IMR-90 (cell line): ENCODE measurements at regions not wholly inside any gene's neighbourhood (a gene's known extent, or its start where the extent isn't known, plus 50 kb on each side); places are given as distances from the start of the nearest gene placed in this dataset.

Source experiments
- ATAC-seq: fragments of 200-7000 bp; cut with Tn5 transposase; 2 replicates; pipeline ENCODE4 v1.9.1; 2020; ENCODE audit warnings: low read depth, mild to moderate bottlenecking, moderate library complexity
- BruUV-seq: library from RNA; stranded (reverse); fragments of 400-500 nt; replicated peaks from 2 replicates; lab custom pipeline; 2021; lab: Mats Ljungman, UMichigan
- CTCF ChIA-PET: fragments of 300-600 bp; formaldehyde crosslinking; extraction: SDS; loops from one replicate; lab custom pipeline; 2021; ENCODE audit warnings: antibody characterized with exemption; lab: Yijun Ruan, JAX
- POLR2A ChIA-PET: fragments of 300-600 bp; sonication (Branson Sonifier 250); formaldehyde crosslinking; loops from one replicate; lab custom pipeline; 2022; ENCODE audit warnings: antibody characterized with exemption; ENCODE audit not compliant: unreplicated experiment; lab: Charles Lee
- DNase-seq: peaks from one replicate; pipeline ENCODE4 v3.0.0; 2013
- H2AFZ ChIP-seq: replicated peaks from 2 replicates; pipeline ENCODE3; 2013; ENCODE audit warnings: low read length, mild to moderate bottlenecking; ENCODE audit not compliant: poor library complexity
- H2AK5ac ChIP-seq: 2 replicates; pipeline ENCODE4 v1.6.1; 2013; ENCODE audit warnings: low read depth, low read length, inconsistent platforms
- H2AK9ac ChIP-seq: replicated peaks from 2 replicates; pipeline ENCODE3; 2013; ENCODE audit warnings: mild to moderate bottlenecking, low read depth, low read length, moderate library complexity; ENCODE audit not compliant: poor library complexity
- H2BK120ac ChIP-seq: 2 replicates; pipeline ENCODE4 v1.6.1; 2013; ENCODE audit warnings: low read depth, low read length, inconsistent platforms
- H2BK15ac ChIP-seq: 3 replicates; pipeline ENCODE4 v1.6.1; 2013; ENCODE audit warnings: low read depth, low read length, inconsistent platforms
- H2BK20ac ChIP-seq: 2 replicates; pipeline ENCODE4 v1.6.1; 2013; ENCODE audit warnings: low read depth, mild to moderate bottlenecking, inconsistent platforms, low read length, moderate library complexity
- H2BK5ac ChIP-seq: 2 replicates; pipeline ENCODE4 v1.6.1; 2013; ENCODE audit warnings: mild to moderate bottlenecking, low read depth, low read length, inconsistent platforms; ENCODE audit not compliant: poor library complexity, severe bottlenecking
- H3K14ac ChIP-seq: replicated peaks from 2 replicates; pipeline ENCODE4 v1.6.1; 2013; ENCODE audit warnings: low read depth, low read length, inconsistent platforms
- H3K18ac ChIP-seq: 2 replicates; pipeline ENCODE4 v1.6.1; 2013; ENCODE audit warnings: low read depth, low read length, control low read depth
- H3K23ac ChIP-seq: 2 replicates; pipeline ENCODE4 v1.6.1; 2013; ENCODE audit warnings: low read depth, low read length, inconsistent platforms
- H3K27ac ChIP-seq: 2 replicates; pipeline ENCODE4 v1.5.1; 2013; ENCODE audit warnings: mild to moderate bottlenecking, control low read depth, low read length; ENCODE audit not compliant: insufficient read depth
- H3K27me3 ChIP-seq: 2 replicates; pipeline ENCODE4 v1.6.1; 2013; ENCODE audit warnings: low read length; ENCODE audit not compliant: control insufficient read depth, insufficient read depth
- H3K36me3 ChIP-seq: 2 replicates; pipeline ENCODE4 v1.6.1; 2013; ENCODE audit warnings: low read length, mixed read lengths; ENCODE audit not compliant: control insufficient read depth, insufficient read depth
- H3K4ac ChIP-seq: 2 replicates; pipeline ENCODE4 v1.6.1; 2013; ENCODE audit warnings: low read depth, low read length, inconsistent platforms
- H3K4me1 ChIP-seq: 2 replicates; pipeline ENCODE4 v1.6.1; 2013; ENCODE audit warnings: low read length, mixed read lengths; ENCODE audit not compliant: control insufficient read depth, insufficient read depth
- H3K4me2 ChIP-seq: 2 replicates; pipeline ENCODE4 v1.6.1; 2013; ENCODE audit warnings: low read depth, mild to moderate bottlenecking, control low read depth, low read length, moderate library complexity
- H3K4me3 ChIP-seq: 2 replicates; pipeline ENCODE4 v1.5.1; 2013; ENCODE audit warnings: low read depth, mild to moderate bottlenecking, control low read depth, low read length, moderate library complexity; ENCODE audit not compliant: insufficient read depth
- H3K56ac ChIP-seq: 2 replicates; pipeline ENCODE4 v1.6.1; 2013; ENCODE audit warnings: low read length, inconsistent platforms; ENCODE audit not compliant: insufficient read depth; ENCODE audit errors: extremely low read depth
- H3K79me1 ChIP-seq, 2 experiments: 2 replicates each; pipeline ENCODE4 v1.6.1; 2013; ENCODE audit warnings: low read length in 2 of 2, inconsistent platforms in 1 of 2, low read depth in 1 of 2
- H3K9ac ChIP-seq: 2 replicates; pipeline ENCODE4 v1.6.1; 2013; ENCODE audit warnings: low read depth, low read length, control low read depth
- H3K9me1 ChIP-seq: 2 replicates; pipeline ENCODE4 v1.6.1; 2013; ENCODE audit warnings: low read length, inconsistent platforms; ENCODE audit not compliant: insufficient read depth
- H3K9me3 ChIP-seq: 2 replicates; pipeline ENCODE4 v1.6.1; 2013; ENCODE audit warnings: low read length; ENCODE audit not compliant: control insufficient read depth, insufficient read depth
- H4K20me1 ChIP-seq: 2 replicates; pipeline ENCODE4 v1.6.1; 2013; ENCODE audit warnings: low read length, inconsistent platforms; ENCODE audit not compliant: insufficient read depth
- H4K5ac ChIP-seq: 2 replicates; pipeline ENCODE4 v1.6.1; 2013; ENCODE audit warnings: mild to moderate bottlenecking, low read depth, low read length, control low read depth
- H4K8ac ChIP-seq, 2 experiments: 2 replicates each; pipeline ENCODE4 v1.6.1; 2013; ENCODE audit warnings: low read depth in 2 of 2, low read length in 2 of 2, control low read depth in 1 of 2, inconsistent platforms in 1 of 2
- H4K91ac ChIP-seq: 2 replicates; pipeline ENCODE4 v1.6.1; 2013; ENCODE audit warnings: low read depth, low read length, inconsistent platforms; ENCODE audit not compliant: insufficient read depth
- FOS ChIP-seq: fragments of 150-350 bp; IDR thresholded peaks from 2 replicates; pipeline ENCODE4 v1.6.1; 2016; ENCODE audit warnings: low read depth, low read length
- NFE2L2 ChIP-seq: fragments of 150-350 bp; IDR thresholded peaks from 2 replicates; pipeline ENCODE4 v1.6.1; 2016; ENCODE audit warnings: low read depth, mild to moderate bottlenecking, low read length
- RCOR1 ChIP-seq: IDR thresholded peaks from 2 replicates; pipeline ENCODE4 v1.6.1; 2012; ENCODE audit warnings: mild to moderate bottlenecking, low read length, improper control_type of control experiment; ENCODE audit not compliant: insufficient replicate concordance
- RFX5 ChIP-seq: IDR thresholded peaks from 2 replicates; pipeline ENCODE4 v1.8.0; 2012; ENCODE audit warnings: low read depth, mild to moderate bottlenecking, low read length, moderate library complexity
- SMC3 ChIP-seq: fragments of 150-350 bp; IDR thresholded peaks from 2 replicates; pipeline ENCODE4 v1.6.1; 2016; ENCODE audit warnings: low read depth, mild to moderate bottlenecking, antibody characterized with exemption, low read length, moderate library complexity
- WGBS, 2 experiments: methylation state at CpG; one replicate each; pipeline versions ENCODE4 v1.1.5 to v1.1.7; 2013; ENCODE audit warnings: missing lambda C conversion rate in 2 of 2; ENCODE audit not compliant: insufficient read length in 1 of 2; ENCODE audit errors: extremely low coverage in 2 of 2; 5-methylcytosine and 5-hydroxymethylcytosine counted together
- dilution Hi-C: fragments of 300-500 bp; cut with HindIII; formaldehyde crosslinking; loops from one replicate; pipeline ENCODE4 v1.14.3; 2018; ENCODE audit warnings: low sequenced_read_pairs; ENCODE audit not compliant: unreplicated experiment
- in situ Hi-C: fragments of 300-500 bp; cut with MboI; formaldehyde crosslinking; loops from 3 replicates; pipeline ENCODE4 v1.14.3; 2019; ENCODE audit warnings: low sequenced_read_pairs, inconsistent platforms, mixed read lengths
- intact Hi-C: fragments of 100-400 bp; cut with micrococcal nuclease; formaldehyde crosslinking; loops from 2 replicates; pipeline ENCODE4 v1.10.0; 2022
- TF ChIP-seq, protein P1 (sequence below): conservative IDR thresholded peaks from 2 replicates; pipeline ENCODE4 v1.5.1; 2012; ENCODE audit warnings: mild to moderate bottlenecking, low read depth, low read length, improper control_type of control experiment

DNA sequence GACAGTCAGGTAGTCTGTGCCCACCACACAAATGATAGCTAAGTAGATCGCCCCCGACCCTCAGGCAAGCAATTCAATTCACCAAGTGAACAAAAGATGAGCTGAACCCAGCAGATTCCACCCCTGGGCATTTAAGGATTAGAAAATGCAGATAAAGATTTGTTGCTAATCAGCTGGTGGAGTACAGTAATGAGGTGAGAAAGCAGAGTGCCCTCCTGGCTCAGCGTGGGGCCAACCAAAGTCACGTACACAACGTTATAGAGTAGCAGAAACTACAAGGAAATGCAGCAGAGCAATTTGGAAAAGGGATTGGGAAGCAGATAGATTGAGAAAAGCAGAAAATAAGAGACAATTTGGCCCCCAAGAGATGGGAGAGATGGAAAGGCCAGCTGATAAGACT is 91.2 kb downstream of the SOX9 start:
- no peak overlapping the region for H3K9ac ChIP-seq
- H3K79me1 ChIP-seq: no peaks in the 10 kb centered on the region
- dilution Hi-C loops (no loop called here), intact Hi-C loops (no loop called here), in situ Hi-C loops (no loop called here)
- H4K20me1 ChIP-seq: no peaks in the 10 kb centered on the region
- H3K4me2 ChIP-seq: no peak overlapping the region
- H4K8ac ChIP-seq: no peak overlapping the region
- TF ChIP-seq, protein P1, sequence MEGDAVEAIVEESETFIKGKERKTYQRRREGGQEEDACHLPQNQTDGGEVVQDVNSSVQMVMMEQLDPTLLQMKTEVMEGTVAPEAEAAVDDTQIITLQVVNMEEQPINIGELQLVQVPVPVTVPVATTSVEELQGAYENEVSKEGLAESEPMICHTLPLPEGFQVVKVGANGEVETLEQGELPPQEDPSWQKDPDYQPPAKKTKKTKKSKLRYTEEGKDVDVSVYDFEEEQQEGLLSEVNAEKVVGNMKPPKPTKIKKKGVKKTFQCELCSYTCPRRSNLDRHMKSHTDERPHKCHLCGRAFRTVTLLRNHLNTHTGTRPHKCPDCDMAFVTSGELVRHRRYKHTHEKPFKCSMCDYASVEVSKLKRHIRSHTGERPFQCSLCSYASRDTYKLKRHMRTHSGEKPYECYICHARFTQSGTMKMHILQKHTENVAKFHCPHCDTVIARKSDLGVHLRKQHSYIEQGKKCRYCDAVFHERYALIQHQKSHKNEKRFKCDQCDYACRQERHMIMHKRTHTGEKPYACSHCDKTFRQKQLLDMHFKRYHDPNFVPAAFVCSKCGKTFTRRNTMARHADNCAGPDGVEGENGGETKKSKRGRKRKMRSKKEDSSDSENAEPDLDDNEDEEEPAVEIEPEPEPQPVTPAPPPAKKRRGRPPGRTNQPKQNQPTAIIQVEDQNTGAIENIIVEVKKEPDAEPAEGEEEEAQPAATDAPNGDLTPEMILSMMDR: no peak
- TF ChIP-seq RFX5 (no peak), RCOR1 (no peak), NFE2L2 (no peak), FOS (no peak), SMC3 (no peak)
- H3K27me3 ChIP-seq: peaks cover 15% of the 10 kb centered on the region
- no peaks in the 10 kb centered on the region for H3K4me1 ChIP-seq
- H2BK20ac ChIP-seq: no peak overlapping the region
- BruUV-seq: no TSS peak
- no peak overlapping the region for H3K23ac ChIP-seq
- no peak overlapping the region for H2BK15ac ChIP-seq
- no peak overlapping the region for H3K56ac ChIP-seq
- H2BK120ac ChIP-seq: no peak overlapping the region
- no peak overlapping the region for H2BK5ac ChIP-seq
- no peaks in the 10 kb centered on the region for H3K9me1 ChIP-seq
- H3K18ac ChIP-seq: no peak overlapping the region
- no peak overlapping the region for H3K27ac ChIP-seq
- CTCF ChIA-PET: no interaction called here
- no peak overlapping the region for H3K14ac ChIP-seq
- no peak overlapping the region for H2AK9ac ChIP-seq
- POLR2A ChIA-PET: no interaction called here
- DNase-seq (no peak), ATAC-seq (no peak)
- H3K9me3 ChIP-seq: no peaks in the 10 kb centered on the region
- no peak overlapping the region for H4K91ac ChIP-seq
- no peak overlapping the region for H2AK5ac ChIP-seq
- 60% methylated on average over 2 of the region's 5 CpGs; no CpG with 5 or more reads in 1 of the 2 experiments for WGBS, 2 experiments
- no peak overlapping the region for H2AFZ ChIP-seq
- H3K4me3 ChIP-seq: no peak overlapping the region
- H4K5ac ChIP-seq: no peak overlapping the region
- no peaks in the 10 kb centered on the region for H3K36me3 ChIP-seq
- H3K4ac ChIP-seq: no peak overlapping the region
